Fibroblast of pulmonary artery (primary cell): ENCODE measurements at regions not wholly inside any gene's neighbourhood (a gene's known extent, or its start where the extent isn't known, plus 50 kb on each side); places are given as distances from the start of the nearest gene placed in this dataset.

ENCODE experiments used
- DNase-seq: peaks from one replicate; pipeline ENCODE4 v3.0.0-alpha.2; 2010; ENCODE audit warnings: low read depth
- H3K4me3 ChIP-seq: replicated peaks from 2 replicates; pipeline ENCODE4 v1.5.1; 2011; ENCODE audit warnings: low read depth, mild to moderate bottlenecking, control low read depth, low read length, moderate library complexity
- CTCF ChIP-seq: IDR thresholded peaks from 2 replicates; pipeline ENCODE4 v1.5.1; 2011; ENCODE audit warnings: mild to moderate bottlenecking, control low read depth, low read length, inconsistent platforms; ENCODE audit errors: missing control alignments

GRCh38 chr14:51333901-51334521, 94.0 kb downstream of the TMX1 start:
- DNase-seq = no peak
- TF ChIP-seq CTCF = no peak
- H3K4me3 ChIP-seq = no peak overlapping the region

DNA sequence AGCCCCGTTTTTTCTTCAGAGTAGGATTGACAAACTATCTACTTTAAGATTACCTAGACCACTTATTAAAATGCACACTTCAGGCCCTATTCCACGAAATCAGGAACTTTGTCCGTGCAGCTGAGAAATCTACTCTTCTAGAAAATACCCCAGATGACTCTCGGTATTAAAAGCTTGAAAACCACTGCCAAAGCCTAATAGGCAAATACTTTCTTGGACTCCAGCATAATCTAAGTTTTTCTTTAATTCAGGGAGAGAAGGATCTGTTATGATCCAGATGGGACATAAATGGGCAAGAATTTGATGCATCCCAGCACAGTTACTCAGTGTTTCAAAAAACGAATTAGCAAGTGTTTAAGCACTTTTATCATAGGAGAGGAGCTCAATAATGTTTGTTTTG, 94.5 kb downstream of the TMX1 start:
- H3K4me3 ChIP-seq = no peak overlapping the region
- DNase-seq = no peak
- no peak for TF ChIP-seq CTCF

DNA sequence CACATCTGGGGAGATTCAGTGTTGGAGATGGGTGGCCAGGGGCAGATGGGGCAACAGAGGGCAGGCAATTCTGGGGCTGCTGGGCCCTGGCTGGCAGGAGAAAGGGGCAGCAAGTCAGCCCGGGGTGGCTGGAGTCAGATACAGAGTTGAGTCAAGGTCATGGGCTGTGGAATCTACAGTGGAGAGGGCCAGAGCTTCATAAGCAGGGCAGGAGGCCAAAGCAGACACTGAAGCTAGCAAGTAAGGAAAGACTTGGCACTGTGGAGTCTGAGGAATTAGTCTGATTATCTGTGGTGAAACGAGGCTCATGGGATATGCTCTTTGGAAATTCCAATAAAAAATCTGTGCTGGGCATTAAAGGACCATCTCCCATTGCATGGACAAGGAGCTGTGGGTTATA, 95.5 kb downstream of the TMX1 start:
- peak; percentile 34 for DNase-seq
- H3K4me3 ChIP-seq = no peak overlapping the region
- no peak for TF ChIP-seq CTCF

DNA sequence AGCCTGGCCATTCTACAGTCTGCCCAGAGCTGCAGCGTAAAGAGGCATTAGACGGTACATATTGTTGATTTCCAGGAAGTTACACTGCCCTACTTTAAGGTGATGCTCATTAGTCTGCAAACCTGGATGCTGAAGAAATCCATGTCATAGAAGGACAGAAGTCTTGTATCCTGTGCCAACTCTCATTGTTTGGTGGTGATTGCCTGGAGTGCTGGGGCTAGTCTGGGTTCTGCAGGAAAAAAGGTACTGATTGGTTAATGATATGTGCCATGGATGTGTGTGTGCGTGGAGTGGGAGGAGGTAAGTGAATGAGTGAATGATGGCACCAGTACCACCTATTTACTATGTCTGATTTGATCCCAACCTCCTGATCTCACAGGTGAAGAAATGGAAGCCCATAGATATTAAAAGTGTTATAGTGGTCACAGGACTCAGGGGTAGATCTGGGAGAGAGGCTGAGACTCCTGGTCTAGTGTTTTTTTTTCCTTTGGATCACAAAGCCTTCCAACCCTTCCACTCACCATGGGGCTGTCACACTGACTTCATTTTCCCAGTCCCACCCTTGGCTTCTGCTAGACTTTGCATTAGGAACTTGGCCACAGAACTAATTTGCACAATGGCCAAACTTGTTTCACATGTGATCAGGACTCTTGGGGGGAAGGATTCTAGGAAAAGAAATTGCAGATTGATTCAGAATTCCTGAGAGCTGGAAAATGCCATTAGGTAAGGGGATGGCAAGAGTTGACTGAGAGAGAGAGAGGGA, 96.1 kb downstream of the TMX1 start:
- TF ChIP-seq CTCF = no peak
- H3K4me3 ChIP-seq = no peak overlapping the region
- DNase-seq = no peak

DNA sequence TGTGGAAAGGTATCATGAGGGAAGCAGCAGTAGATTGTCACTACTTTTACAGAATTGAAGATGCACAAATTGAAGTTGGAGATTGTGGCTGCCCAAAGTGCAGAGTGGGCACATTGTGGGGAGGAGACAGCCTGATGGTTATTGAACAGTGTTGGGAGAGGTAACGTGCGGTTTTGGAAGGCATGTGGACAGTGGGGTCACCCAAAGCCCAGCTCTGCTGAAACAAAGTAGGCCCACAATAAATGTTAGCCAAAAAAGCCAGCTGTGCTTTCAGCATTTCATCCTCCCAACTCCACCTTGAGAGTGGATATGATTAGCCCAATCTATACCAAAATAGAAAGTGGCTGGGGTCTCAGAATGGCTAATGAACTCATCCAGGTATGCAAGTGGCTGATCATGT, 96.7 kb downstream of the TMX1 start:
- TF ChIP-seq CTCF = no peak
- DNase-seq = no peak
- H3K4me3 ChIP-seq = no peak overlapping the region

GRCh38 chr14:51337520-51337919, 97.5 kb downstream of the TMX1 start:
- DNase-seq = no peak
- no peak for TF ChIP-seq CTCF
- no peak overlapping the region for H3K4me3 ChIP-seq

DNA sequence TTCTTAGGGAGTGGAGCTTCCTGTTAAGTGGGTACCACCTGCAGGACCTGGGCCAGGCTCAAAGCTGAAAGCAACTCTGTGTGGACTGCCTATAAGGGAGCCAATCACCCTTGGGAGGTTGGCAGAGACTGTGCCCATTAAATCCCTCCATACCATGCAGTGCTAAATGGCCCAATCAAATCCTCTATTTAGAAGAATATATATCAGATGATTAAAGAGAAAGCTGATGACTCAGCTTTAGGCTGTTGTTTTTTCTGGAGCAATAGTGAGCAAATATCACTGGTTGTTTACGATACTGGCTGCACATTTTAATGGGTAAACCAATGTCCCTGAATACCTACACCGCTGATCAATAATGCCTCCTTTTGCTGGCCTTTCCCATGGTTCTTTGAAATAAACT, 101.3 kb downstream of the TMX1 start:
- TF ChIP-seq CTCF = no peak
- DNase-seq = no peak
- H3K4me3 ChIP-seq = no peak overlapping the region
